HFF-Myc (cell line): ENCODE measurements at regions not wholly inside any gene's neighbourhood (a gene's known extent, or its start where the extent isn't known, plus 50 kb on each side); places are given as distances from the start of the nearest gene placed in this dataset.
A peak's percentile ranks its signal among the peaks of the same experiment; 100 is the strongest.

Source experiments
- DNase-seq: peaks from one replicate; pipeline ENCODE4 v3.0.0-alpha.2; 2011; ENCODE audit warnings: low read depth; ENCODE audit errors: extremely low read depth
- H3K4me3 ChIP-seq: replicated peaks from 2 replicates; pipeline ENCODE4 v1.5.1; 2011; ENCODE audit warnings: low read depth, mild to moderate bottlenecking, control low read depth, low read length
- TF ChIP-seq, protein P1 (sequence below): IDR thresholded peaks from 2 replicates; pipeline ENCODE4 v1.5.1; 2012; ENCODE audit warnings: mild to moderate bottlenecking, low read depth, low read length, control low read depth; ENCODE audit errors: missing control alignments

DNA sequence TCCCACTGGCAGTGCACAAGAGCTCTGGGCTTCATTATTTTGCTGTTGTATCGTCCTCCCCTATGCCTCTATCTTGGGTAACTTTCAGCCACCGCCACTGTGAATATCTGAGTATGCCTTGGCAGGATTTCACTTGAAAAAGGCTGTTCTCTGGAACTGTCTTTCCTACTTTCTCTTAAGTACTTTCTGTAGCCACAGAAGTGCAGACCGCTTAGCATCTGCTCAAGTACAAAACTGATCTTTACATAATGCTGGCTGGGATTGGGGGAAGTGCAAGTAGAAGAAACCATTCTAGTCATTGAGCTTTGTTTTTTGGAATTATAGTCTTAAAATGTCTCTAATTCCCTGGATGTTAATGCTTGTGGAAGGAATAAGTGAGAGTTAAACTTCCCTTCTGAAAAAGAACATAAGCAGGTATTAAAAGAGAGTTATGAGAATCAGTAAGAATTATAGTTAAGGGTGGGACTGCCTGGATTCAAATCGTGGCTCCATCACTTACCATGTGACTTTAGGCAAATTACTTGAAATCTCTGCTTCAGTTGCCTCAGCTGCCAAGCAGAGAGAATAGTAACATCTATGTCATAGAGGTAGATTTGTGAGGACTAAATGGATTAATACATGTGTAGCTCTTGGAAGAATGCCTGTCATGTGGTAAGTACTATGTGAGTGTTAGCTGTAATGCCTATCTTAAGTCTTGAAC lies 77.5 kb downstream of the MID1IP1 start:
- no peak for DNase-seq
- no peak overlapping the region for H3K4me3 ChIP-seq
- TF ChIP-seq, protein P1, sequence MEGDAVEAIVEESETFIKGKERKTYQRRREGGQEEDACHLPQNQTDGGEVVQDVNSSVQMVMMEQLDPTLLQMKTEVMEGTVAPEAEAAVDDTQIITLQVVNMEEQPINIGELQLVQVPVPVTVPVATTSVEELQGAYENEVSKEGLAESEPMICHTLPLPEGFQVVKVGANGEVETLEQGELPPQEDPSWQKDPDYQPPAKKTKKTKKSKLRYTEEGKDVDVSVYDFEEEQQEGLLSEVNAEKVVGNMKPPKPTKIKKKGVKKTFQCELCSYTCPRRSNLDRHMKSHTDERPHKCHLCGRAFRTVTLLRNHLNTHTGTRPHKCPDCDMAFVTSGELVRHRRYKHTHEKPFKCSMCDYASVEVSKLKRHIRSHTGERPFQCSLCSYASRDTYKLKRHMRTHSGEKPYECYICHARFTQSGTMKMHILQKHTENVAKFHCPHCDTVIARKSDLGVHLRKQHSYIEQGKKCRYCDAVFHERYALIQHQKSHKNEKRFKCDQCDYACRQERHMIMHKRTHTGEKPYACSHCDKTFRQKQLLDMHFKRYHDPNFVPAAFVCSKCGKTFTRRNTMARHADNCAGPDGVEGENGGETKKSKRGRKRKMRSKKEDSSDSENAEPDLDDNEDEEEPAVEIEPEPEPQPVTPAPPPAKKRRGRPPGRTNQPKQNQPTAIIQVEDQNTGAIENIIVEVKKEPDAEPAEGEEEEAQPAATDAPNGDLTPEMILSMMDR, result no peak

DNA sequence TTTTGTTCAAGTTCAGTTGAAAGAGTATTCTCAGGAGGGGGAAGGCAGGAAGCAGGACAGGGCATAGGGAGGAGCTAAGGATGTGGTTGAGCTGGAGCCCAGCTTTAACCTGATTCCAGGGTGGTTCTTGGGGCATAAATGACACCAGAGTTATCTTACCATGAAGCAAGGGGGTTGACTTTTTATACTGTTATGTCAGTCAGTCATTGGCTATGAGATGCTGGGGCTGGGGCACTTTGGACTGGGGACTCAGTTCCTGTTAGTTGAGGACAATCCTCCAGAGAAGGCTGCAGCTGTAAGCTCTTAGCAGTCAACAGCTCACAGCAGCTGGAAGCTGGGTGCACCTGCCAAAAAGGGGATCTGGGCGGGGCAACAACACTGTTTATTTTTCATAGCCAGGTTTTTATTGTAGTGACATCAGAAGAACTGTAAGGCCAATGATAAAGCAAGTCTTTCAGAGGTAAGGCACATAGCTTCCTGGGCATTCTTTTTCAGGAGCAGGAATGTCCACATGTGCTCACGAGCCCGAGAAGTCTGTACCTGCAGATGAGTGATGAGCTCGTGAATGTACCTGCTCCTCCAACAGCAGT lies 78.5 kb downstream of the MID1IP1 start:
- TF ChIP-seq, protein P1, result no peak
- H3K4me3 ChIP-seq, result no peak overlapping the region
- DNase-seq, result no peak

DNA sequence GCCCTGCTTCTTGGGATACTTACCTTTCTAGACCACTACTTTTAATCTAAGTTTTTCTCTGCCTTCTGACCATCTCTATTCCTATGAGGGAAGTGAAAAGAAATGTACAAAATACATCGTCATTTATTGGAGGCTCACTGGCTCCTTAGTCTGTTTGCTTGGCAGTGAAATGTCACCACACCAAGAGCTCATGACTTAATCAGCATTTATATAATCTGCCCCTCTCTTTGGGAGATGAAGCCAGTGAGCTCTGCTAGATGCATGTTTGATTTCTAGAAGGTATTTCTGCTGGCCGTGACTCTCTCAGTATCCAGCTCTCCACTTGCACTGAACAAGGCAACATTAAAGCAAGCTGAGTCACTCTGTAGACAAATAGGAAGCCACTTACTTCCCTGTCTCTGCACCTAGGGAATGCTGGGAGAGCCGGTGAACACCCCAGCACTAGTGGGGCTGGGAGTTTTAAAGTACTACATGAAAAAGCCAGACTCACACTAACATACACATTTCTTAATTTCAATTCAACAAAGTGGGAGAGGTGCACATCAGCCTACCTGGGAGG lies 79.1 kb downstream of the MID1IP1 start:
- no peak overlapping the region for H3K4me3 ChIP-seq
- TF ChIP-seq, protein P1, result no peak
- DNase-seq, result no peak

DNA sequence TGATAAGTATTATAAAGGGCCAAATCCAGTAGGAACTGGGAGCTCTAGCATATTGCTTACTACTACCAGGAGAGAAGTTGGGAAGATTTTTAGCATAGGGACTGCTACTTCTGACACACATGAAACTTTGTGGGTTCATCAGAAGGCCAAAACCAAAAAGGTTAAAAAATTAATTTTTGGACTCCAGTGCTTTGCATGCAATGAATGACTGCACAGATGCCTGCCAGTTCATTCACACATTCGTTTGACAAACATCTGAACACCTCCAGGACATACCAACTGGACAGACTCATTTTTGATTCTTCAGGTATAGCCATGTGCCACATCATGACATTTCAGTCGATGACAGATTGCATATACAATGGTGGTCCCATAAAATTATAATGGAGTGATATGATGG lies 79.8 kb downstream of the MID1IP1 start:
- H3K4me3 ChIP-seq, result no peak overlapping the region
- TF ChIP-seq, protein P1, result no peak
- no peak for DNase-seq

DNA sequence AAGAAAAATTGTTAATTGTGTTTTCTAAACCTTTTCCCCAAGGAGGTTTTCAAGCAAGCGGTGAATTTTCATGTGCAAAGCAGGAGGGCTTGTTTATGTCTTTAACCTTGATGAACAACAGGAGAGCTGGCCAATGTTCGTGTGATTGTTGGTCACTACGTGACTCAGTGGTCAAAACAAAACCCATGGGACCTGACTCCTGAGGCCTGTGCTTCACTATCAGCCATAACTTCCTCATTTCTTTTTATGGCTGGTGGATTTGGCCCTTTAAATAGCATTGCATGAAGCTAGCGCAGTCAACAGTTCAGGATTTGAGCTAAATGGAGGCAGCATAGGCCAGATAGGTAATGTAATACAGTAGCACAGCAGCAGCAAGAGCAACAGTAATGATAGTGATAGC lies 80.5 kb downstream of the MID1IP1 start:
- DNase-seq, result no peak
- TF ChIP-seq, protein P1, result no peak
- H3K4me3 ChIP-seq, result no peak overlapping the region

DNA sequence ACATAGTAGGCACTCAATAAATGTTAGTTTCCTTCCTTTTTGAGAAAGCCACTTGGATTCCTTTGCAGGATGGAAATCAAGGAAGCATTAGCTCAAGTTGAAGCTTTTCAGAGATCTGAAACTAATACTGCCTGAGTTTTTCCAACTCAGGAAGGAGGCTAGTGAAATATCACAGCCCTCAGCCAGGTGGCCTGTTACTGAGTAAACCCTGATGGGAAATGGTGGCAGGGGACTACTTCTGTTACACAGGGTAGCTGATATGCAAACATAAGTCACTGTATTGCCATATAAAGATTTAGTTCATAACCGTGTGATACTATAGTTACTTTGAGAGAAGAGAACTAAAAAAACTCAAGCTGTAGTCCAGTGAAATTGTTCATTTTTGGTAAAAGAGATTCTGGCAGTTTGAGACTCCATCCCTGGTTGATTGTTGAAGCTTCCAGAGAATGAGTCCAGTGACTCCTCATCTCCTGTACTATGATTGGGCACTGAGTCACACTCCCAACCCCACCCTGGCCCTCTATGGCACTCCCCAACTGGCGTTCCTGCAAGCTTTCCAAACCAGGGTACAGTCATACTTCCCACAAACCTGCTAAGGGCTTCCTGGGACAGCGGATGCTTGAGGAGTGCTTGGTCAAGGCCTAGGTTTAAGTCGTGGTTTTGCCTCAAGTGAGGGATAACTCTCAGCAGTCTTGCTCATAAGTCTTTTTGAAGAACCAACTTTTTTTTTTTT lies 81.8 kb downstream of the MID1IP1 start:
- H3K4me3 ChIP-seq, result no peak overlapping the region
- peak; percentile 40 for DNase-seq

More for the DNA sequence above, 81.8 kb downstream of the MID1IP1 start:
- TF ChIP-seq, protein P1, result no peak
